GM23248 (cell line): ENCODE measurements at regions not wholly inside any gene's neighbourhood (a gene's known extent, or its start where the extent isn't known, plus 50 kb on each side); places are given as distances from the start of the nearest gene placed in this dataset.

Experiments
- DNase-seq: peaks from one replicate; pipeline ENCODE4 v3.0.0-alpha.2; 2015
- H2AFZ ChIP-seq: fragments of 200-600 bp; sonication (generic); 2 replicates; pipeline ENCODE4 v1.6.1; 2016; ENCODE audit warnings: antibody characterized with exemption
- H3F3A ChIP-seq: fragments of 200-600 bp; sonication (generic); 2 replicates; pipeline ENCODE4 v1.6.1; 2016; ENCODE audit warnings: mild to moderate bottlenecking, antibody characterized with exemption, mixed run types; ENCODE audit not compliant: insufficient read depth
- H3K27ac ChIP-seq: fragments of 200-600 bp; sonication (generic); 2 replicates; pipeline ENCODE4 v1.5.1; 2016; ENCODE audit warnings: mild to moderate bottlenecking
- H3K27me3 ChIP-seq: fragments of 200-600 bp; sonication (generic); replicated peaks from 2 replicates; pipeline ENCODE4 v1.6.1; 2016; ENCODE audit warnings: mild to moderate bottlenecking; ENCODE audit not compliant: insufficient read depth
- H3K36me3 ChIP-seq: fragments of 200-600 bp; sonication (generic); 2 replicates; pipeline ENCODE4 v1.6.1; 2016; ENCODE audit warnings: low read depth, mild to moderate bottlenecking
- H3K4me1 ChIP-seq: fragments of 200-600 bp; sonication (generic); 2 replicates; pipeline ENCODE4 v1.6.1; 2016; ENCODE audit warnings: mild to moderate bottlenecking; ENCODE audit not compliant: insufficient read depth
- H3K4me2 ChIP-seq: fragments of 200-600 bp; sonication (generic); one replicate; pipeline ENCODE4 v1.6.1; 2016; ENCODE audit warnings: mild to moderate bottlenecking; ENCODE audit not compliant: unreplicated experiment
- H3K4me3 ChIP-seq: fragments of 200-600 bp; sonication (generic); 2 replicates; pipeline ENCODE4 v1.5.1; 2016; ENCODE audit warnings: mild to moderate bottlenecking
- H3K79me2 ChIP-seq: fragments of 200-600 bp; sonication (generic); 2 replicates; pipeline ENCODE4 v1.6.1; 2016; ENCODE audit warnings: mild to moderate bottlenecking; ENCODE audit not compliant: insufficient read depth
- H3K9ac ChIP-seq: fragments of 200-600 bp; sonication (generic); 2 replicates; pipeline ENCODE4 v1.6.1; 2016; ENCODE audit warnings: mild to moderate bottlenecking
- H3K9me2 ChIP-seq: fragments of 200-600 bp; sonication (generic); 2 replicates; pipeline ENCODE4 v1.6.1; 2016; ENCODE audit warnings: mixed run types, mild to moderate bottlenecking, moderate library complexity; ENCODE audit not compliant: insufficient read depth
- H3K9me3 ChIP-seq: fragments of 200-600 bp; sonication (generic); one replicate; pipeline ENCODE4 v1.6.1; 2017; ENCODE audit warnings: low read depth
- H4K20me1 ChIP-seq: fragments of 200-600 bp; sonication (generic); 2 replicates; pipeline ENCODE4 v1.6.0; 2016; ENCODE audit not compliant: insufficient read depth
- EZH2 ChIP-seq: fragments of 200-600 bp; sonication (generic); IDR thresholded peaks from 2 replicates; pipeline ENCODE4 v1.6.1; 2018; ENCODE audit warnings: antibody characterized with exemption, mild to moderate bottlenecking; ENCODE audit not compliant: insufficient read depth, poor library complexity, severe bottlenecking
- EZH2phosphoT487 ChIP-seq: fragments of 200-600 bp; sonication (generic); IDR thresholded peaks from 2 replicates; pipeline ENCODE4 v1.6.1; 2018; ENCODE audit warnings: antibody characterized with exemption, moderate library complexity, mild to moderate bottlenecking, low read depth; ENCODE audit not compliant: insufficient read depth
- WGBS, 2 experiments: methylation state at CpG; one replicate each; pipeline ENCODE4 v1.1.6; 2015 to 2017; ENCODE audit warnings: low lambda C conversion rate in 2 of 2, low coverage in 1 of 2; ENCODE audit errors: missing lambda C conversion rate in 2 of 2; 5-methylcytosine and 5-hydroxymethylcytosine counted together
- in situ Hi-C: fragments of 300-500 bp; cut with MboI; formaldehyde crosslinking; loops from 2 replicates; pipeline ENCODE4 v1.15.0; 2020

DNA sequence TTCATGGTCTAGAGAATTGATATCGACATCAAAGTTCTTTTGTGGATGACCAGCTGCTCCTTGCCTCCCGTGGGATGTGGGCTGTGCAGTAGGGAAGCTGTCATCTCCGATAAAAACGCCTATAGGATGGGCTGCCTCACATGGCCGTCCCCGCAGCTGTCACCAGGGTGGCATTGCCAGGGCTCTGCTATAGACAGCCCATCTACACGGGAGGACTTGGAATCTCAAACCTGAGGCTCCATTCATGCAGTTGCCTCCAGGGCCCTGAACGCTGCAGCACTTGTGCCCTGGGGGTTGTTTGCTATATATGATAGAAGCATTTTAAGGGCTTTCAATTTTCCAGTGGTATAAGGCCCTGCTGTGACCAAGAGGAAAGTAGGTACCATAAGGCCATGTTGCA, 183.1 kb downstream of the MYCN start:
- in situ Hi-C loops, result no loop called here
- TF ChIP-seq EZH2, result no peak
- TF ChIP-seq EZH2phosphoT487, result no peak
- DNase-seq, result no peak
- Histone ChIP-seq H3K27me3 (no peaks in the 10 kb centered on the region), H3K9ac (no peak overlapping the region), H3K36me3 (no peaks in the 10 kb centered on the region), H3K9me3 (no peaks in the 10 kb centered on the region), H2AFZ (no peak overlapping the region), H3K4me1 (no peaks in the 10 kb centered on the region), H3K27ac (no peak overlapping the region), H3K79me2 (no peaks in the 10 kb centered on the region), H3K4me3 (no peak overlapping the region), H4K20me1 (no peaks in the 10 kb centered on the region), H3K4me2 (no peak overlapping the region), H3F3A (no peaks in the 10 kb centered on the region), H3K9me2 (no peaks in the 10 kb centered on the region)
- WGBS, 2 experiments, result 10 to 13% methylated on average over 8 of the region's 8 CpGs

DNA sequence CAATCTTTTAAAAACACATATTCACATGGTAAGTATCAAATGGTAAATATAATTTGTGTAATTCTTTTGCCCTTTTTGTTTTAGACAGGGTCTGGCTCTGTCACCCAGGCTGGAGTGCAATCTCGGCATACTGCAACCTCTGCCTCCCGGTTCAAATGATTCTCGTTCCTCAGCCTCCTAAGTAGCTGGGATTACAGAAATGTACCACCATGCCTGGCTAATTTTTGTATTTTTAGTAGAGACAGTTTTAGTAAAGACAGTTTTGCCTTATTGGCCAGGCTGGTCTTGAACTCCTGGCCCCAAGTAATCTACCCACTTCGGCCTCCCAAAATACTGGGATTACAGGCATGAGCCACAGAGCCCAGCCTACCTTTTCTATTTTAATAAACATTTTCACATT, 182.2 kb downstream of the MYCN start:
- no peak overlapping the region for H3K4me3 ChIP-seq
- no peak overlapping the region for H2AFZ ChIP-seq
- TF ChIP-seq EZH2 (no peak), EZH2phosphoT487 (no peak)
- H4K20me1 ChIP-seq, result no peaks in the 10 kb centered on the region
- no peak overlapping the region for H3K4me2 ChIP-seq
- DNase-seq, result no peak
- no peak overlapping the region for H3K9ac ChIP-seq
- H3K27me3 ChIP-seq, result no peaks in the 10 kb centered on the region
- no peaks in the 10 kb centered on the region for H3F3A ChIP-seq
- WGBS, 2 experiments, result 41 to 45% methylated on average over 4 of the region's 4 CpGs
- H3K79me2 ChIP-seq, result no peaks in the 10 kb centered on the region
- H3K9me3 ChIP-seq, result no peaks in the 10 kb centered on the region
- no peak overlapping the region for H3K27ac ChIP-seq
- H3K36me3 ChIP-seq, result no peaks in the 10 kb centered on the region
- no peaks in the 10 kb centered on the region for H3K4me1 ChIP-seq
- H3K9me2 ChIP-seq, result no peaks in the 10 kb centered on the region
- in situ Hi-C loops, result no loop called here

DNA sequence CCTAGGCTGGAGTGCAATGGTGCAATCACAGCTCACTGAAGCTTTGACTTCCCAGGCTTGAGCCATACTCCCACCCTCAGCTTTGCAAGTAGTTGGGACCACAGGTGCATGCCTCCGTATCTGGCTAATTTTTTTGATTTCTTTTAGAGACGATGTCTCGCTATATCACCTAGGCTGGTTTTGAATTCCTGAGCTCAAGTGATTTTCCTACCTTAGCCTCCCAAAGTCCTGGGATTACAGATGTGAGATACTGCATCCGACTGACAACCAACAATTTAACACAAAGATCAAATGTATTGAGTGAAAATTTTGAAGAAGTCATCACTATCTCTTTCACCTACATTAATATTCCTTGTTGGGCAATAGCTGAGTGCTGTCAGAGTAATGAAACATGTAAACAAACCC, 181.6 kb downstream of the MYCN start:
- no peak overlapping the region for H3K27ac ChIP-seq
- no peaks in the 10 kb centered on the region for H3K36me3 ChIP-seq
- no peaks in the 10 kb centered on the region for H3K79me2 ChIP-seq
- TF ChIP-seq EZH2phosphoT487 (no peak), EZH2 (no peak)
- no peak for DNase-seq
- no peaks in the 10 kb centered on the region for H4K20me1 ChIP-seq
- no peak overlapping the region for H3K9ac ChIP-seq
- no peaks in the 10 kb centered on the region for H3K27me3 ChIP-seq
- WGBS, 2 experiments, result 62 to 63% methylated on average over 4 of the region's 4 CpGs
- no peaks in the 10 kb centered on the region for H3K9me2 ChIP-seq
- H3K4me2 ChIP-seq, result no peak overlapping the region
- no peaks in the 10 kb centered on the region for H3K9me3 ChIP-seq
- no peak overlapping the region for H2AFZ ChIP-seq
- H3K4me3 ChIP-seq, result no peak overlapping the region
- no peaks in the 10 kb centered on the region for H3F3A ChIP-seq
- in situ Hi-C loops, result no loop called here
- H3K4me1 ChIP-seq, result no peaks in the 10 kb centered on the region

DNA sequence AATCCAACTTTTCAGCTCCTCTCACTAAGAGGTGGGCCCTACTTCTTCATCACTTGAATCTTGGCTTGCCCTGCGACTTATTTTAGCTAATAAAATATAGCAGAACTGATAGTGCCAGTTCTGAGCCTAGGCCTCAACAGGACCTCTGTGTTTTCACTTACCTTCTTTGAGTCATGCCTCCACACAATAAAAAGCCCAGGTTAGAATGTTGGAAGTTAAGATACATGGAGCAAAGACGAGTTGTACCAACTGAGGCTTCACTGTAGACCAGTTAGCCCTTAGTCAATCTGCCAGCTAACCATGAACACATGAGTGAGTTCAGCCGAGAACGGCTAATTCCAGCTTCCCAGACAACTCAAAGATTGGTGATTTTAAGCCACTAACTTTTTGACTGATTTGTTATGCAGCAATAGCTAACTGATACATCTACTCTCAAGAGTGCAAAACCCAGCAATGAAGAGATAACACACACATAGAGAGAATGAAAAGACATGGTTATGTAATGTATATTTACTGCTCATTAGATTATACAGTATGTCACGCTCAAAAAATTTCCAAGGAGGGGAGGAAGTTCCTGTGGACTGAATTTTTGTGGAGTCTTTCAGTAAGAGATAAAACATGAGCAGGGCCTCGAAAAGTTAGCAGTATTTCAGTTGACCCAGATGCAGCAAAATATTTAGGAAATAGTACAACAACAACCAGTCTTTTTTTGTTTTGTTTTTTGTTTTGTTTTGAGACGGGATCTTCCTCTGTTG, 181.1 kb downstream of the MYCN start:
- TF ChIP-seq EZH2phosphoT487 (no peak), EZH2 (no peak)
- H3K36me3 ChIP-seq, result no peaks in the 10 kb centered on the region
- H3K4me1 ChIP-seq, result no peaks in the 10 kb centered on the region
- H3K27me3 ChIP-seq, result no peaks in the 10 kb centered on the region
- no peaks in the 10 kb centered on the region for H4K20me1 ChIP-seq
- H3K27ac ChIP-seq, result no peak overlapping the region
- no peaks in the 10 kb centered on the region for H3K79me2 ChIP-seq
- in situ Hi-C loops, result no loop called here
- no peaks in the 10 kb centered on the region for H3K9me3 ChIP-seq
- no peak overlapping the region for H3K4me3 ChIP-seq
- no peaks in the 10 kb centered on the region for H3F3A ChIP-seq
- H2AFZ ChIP-seq, result no peak overlapping the region
- 25 to 28% methylated on average over 7 of the region's 7 CpGs for WGBS, 2 experiments
- H3K9me2 ChIP-seq, result no peaks in the 10 kb centered on the region
- DNase-seq, result no peak
- H3K4me2 ChIP-seq, result no peak overlapping the region
- no peak overlapping the region for H3K9ac ChIP-seq
